ENCODE measurements at regions not wholly inside any gene's neighbourhood (a gene's known extent, or its start where the extent isn't known, plus 50 kb on each side); places are given as distances from the start of the nearest gene placed in this dataset.

DNA sequence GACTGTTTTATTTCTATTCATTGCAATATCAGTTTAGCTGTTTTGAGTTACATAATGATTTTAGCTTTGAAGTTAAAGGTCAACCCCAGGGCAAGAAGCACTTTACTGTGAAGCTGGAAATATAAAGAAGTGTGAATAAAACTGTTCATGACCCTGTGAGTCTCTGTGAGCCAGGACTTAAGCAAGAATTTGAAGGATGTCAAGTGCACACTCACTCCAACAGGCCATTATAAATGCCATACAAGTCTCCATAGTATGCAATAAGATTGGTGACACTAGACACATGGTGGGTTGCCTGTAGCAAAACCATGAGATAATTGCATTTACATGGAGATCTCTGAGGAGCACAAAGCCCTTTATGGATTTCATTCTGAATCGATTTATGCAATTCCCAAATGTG is 318.7 kb upstream of the ITGA1 start:
- TF ChIP-seq, protein P1, sequence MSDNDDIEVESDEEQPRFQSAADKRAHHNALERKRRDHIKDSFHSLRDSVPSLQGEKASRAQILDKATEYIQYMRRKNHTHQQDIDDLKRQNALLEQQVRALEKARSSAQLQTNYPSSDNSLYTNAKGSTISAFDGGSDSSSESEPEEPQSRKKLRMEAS (IDR thresholded peaks at IDR 0.05): no peak
- TF ChIP-seq EGR1 (IDR thresholded peaks at IDR 0.05) (no peak), CEBPB (IDR thresholded peaks at IDR 0.05) (no peak), EP300 (IDR thresholded peaks at IDR 0.05; ENCODE audit: borderline replicate concordance) (no peak), TAF1 (IDR thresholded peaks at IDR 0.05; ENCODE audit: low read depth) (no peak), RAD21 (IDR thresholded peaks at IDR 0.05; ENCODE audit: low read depth) (no peak), ZBTB7A (IDR thresholded peaks at IDR 0.05; ENCODE audit: low read depth) (no peak), NFIC (IDR thresholded peaks at IDR 0.05) (no peak), CREB1 (IDR thresholded peaks at IDR 0.05; ENCODE audit: low read depth) (no peak), YY1 (IDR thresholded peaks at IDR 0.05; ENCODE audit: low read depth) (no peak)
- TF ChIP-seq, protein P2, sequence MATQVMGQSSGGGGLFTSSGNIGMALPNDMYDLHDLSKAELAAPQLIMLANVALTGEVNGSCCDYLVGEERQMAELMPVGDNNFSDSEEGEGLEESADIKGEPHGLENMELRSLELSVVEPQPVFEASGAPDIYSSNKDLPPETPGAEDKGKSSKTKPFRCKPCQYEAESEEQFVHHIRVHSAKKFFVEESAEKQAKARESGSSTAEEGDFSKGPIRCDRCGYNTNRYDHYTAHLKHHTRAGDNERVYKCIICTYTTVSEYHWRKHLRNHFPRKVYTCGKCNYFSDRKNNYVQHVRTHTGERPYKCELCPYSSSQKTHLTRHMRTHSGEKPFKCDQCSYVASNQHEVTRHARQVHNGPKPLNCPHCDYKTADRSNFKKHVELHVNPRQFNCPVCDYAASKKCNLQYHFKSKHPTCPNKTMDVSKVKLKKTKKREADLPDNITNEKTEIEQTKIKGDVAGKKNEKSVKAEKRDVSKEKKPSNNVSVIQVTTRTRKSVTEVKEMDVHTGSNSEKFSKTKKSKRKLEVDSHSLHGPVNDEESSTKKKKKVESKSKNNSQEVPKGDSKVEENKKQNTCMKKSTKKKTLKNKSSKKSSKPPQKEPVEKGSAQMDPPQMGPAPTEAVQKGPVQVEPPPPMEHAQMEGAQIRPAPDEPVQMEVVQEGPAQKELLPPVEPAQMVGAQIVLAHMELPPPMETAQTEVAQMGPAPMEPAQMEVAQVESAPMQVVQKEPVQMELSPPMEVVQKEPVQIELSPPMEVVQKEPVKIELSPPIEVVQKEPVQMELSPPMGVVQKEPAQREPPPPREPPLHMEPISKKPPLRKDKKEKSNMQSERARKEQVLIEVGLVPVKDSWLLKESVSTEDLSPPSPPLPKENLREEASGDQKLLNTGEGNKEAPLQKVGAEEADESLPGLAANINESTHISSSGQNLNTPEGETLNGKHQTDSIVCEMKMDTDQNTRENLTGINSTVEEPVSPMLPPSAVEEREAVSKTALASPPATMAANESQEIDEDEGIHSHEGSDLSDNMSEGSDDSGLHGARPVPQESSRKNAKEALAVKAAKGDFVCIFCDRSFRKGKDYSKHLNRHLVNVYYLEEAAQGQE (IDR thresholded peaks at IDR 0.05; ENCODE audit: low read depth): no peak

Measured in Ishikawa (cell line).